Fibroblast of skin of right quadriceps (primary cell): ENCODE measurements at regions not wholly inside any gene's neighbourhood (a gene's known extent, or its start where the extent isn't known, plus 50 kb on each side); places are given as distances from the start of the nearest gene placed in this dataset.
"Not testable (repeated sequence)": the region's sequence is repeated elsewhere in the genome, so short reads cannot be mapped to it uniquely, and the experiment has no call there.

Experiments
- DNase-seq: peaks from one replicate; pipeline ENCODE4 v3.0.0-alpha.2; 2013

- DNase-seq, result no peak
These were observed 155.8 kb upstream of the KITLG start for GRCh38 chr12:88736031-88736430.

- DNase-seq, result no peak
These were observed 152.7 kb upstream of the KITLG start for GRCh38 chr12:88733008-88733407.

GRCh38 chr12:88729196-88729595 lies 148.9 kb upstream of the KITLG start:
- DNase-seq, result no peak

- peak; percentile 59 for DNase-seq
These were observed 146.8 kb upstream of the KITLG start for GRCh38 chr12:88726806-88727720.

- DNase-seq, result no peak
These were observed 145.4 kb upstream of the KITLG start for GRCh38 chr12:88725592-88726143.

GRCh38 chr12:88723219-88723618 lies 142.9 kb upstream of the KITLG start:
- peak; percentile 44 for DNase-seq

- no peak for DNase-seq
These were observed 140.7 kb upstream of the KITLG start for GRCh38 chr12:88720785-88721650.

GRCh38 chr12:88720231-88720630 lies 140.0 kb upstream of the KITLG start:
- DNase-seq, result no peak

GRCh38 chr12:88717188-88717587 lies 136.9 kb upstream of the KITLG start:
- no peak for DNase-seq

- DNase-seq, result no peak
These were observed 136.0 kb upstream of the KITLG start for GRCh38 chr12:88716240-88716639.

- no peak for DNase-seq
These were observed 135.4 kb upstream of the KITLG start for GRCh38 chr12:88715673-88716072.

- DNase-seq, result not testable (repeated sequence)
These were observed 134.1 kb upstream of the KITLG start for GRCh38 chr12:88714263-88714882.

- no peak for DNase-seq
These were observed 127.5 kb upstream of the KITLG start for GRCh38 chr12:88707800-88708199.

GRCh38 chr12:88706286-88706685 lies 126.0 kb upstream of the KITLG start:
- no peak for DNase-seq

- DNase-seq, result peak; percentile 16
These were observed 123.5 kb upstream of the KITLG start for GRCh38 chr12:88703790-88704189.

- no peak for DNase-seq
These were observed 118.2 kb upstream of the KITLG start for GRCh38 chr12:88698471-88698870.

- no peak for DNase-seq
These were observed 113.7 kb upstream of the KITLG start for GRCh38 chr12:88693837-88694445.

GRCh38 chr12:88691811-88692210 lies 111.5 kb upstream of the KITLG start:
- DNase-seq, result no peak

GRCh38 chr12:88684610-88685009 lies 104.3 kb upstream of the KITLG start:
- no peak for DNase-seq

GRCh38 chr12:88684170-88684569 lies 103.9 kb upstream of the KITLG start:
- DNase-seq, result no peak

- DNase-seq, result no peak
These were observed 103.4 kb upstream of the KITLG start for GRCh38 chr12:88683628-88684027.

- DNase-seq, result no peak
These were observed 101.0 kb upstream of the KITLG start for GRCh38 chr12:88681271-88681670.

GRCh38 chr12:88677464-88677863 lies 97.2 kb upstream of the KITLG start:
- DNase-seq, result no peak
